ENCODE measurements at regions not wholly inside any gene's neighbourhood (a gene's known extent, or its start where the extent isn't known, plus 50 kb on each side); places are given as distances from the start of the nearest gene placed in this dataset.

DNA sequence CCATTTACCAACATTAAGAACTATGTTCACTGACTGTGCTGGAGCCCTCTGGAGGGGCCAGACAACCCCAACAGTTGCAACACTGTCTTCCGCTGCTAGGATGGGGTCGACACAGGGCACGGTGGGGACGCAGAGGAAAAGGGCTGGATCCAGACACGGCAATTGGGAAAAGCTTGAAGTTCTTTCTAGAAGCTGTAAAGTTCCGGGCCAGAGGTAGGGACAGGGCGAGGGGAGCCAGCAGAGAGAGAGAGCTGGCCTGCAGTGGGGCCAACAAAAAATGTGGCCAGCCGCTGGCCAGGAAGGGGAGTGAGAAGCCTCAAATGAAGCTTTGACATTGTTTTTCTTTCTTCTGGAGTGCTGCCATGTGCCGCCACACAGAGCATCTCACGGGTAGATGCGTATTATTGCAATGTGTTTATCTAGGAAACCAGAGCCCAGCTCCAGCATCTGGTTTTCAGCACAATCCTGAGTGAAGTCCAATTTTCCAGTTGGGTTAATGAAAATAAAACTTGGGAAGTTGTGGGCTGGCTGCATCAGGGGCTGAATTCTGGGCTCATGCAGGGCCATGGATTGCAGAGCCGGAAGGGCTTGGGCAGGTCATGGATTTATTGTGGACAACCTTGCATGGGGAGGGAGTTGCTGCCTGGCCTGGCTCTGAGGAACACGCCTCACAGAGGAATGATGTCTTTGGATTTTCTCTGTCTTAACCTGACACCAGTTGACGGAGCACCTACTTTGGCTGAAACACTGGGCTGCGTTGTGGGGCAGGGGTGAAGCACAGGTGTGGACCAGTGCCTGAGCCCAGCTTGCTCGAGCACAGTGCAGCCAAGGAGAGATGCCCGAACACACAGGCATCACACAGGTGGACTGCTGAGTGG, 67.6 kb upstream of the AMPD3 start:
- DNase-seq (ENCODE audit: low read depth in 2 of 2) = no peak

DNA sequence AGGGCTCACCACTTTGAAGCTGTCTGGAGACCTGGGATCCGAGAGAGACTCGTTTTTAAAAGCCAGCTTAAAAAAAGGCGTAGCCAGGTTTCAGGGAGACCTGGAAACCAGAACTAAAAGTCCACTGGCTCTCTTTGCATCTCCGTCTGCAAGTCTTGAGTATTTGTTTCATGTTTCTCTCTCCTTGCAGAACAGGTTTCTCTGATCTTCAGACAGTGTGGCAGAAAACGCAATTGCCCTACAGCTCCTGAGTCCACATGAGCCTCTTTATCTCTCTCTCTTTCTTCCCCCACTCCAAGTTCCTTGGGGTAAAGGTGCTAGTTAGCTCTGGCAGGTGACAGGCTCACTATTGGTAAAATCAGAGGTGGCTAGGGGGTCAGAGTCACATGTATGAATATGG, 67.0 kb upstream of the AMPD3 start:
- DNase-seq (ENCODE audit: low read depth in 2 of 2) = no peak

- DNase-seq (ENCODE audit: low read depth in 2 of 2) = no peak
These were observed 66.5 kb upstream of the AMPD3 start for GRCh38 chr11:10388574-10388973.

DNA sequence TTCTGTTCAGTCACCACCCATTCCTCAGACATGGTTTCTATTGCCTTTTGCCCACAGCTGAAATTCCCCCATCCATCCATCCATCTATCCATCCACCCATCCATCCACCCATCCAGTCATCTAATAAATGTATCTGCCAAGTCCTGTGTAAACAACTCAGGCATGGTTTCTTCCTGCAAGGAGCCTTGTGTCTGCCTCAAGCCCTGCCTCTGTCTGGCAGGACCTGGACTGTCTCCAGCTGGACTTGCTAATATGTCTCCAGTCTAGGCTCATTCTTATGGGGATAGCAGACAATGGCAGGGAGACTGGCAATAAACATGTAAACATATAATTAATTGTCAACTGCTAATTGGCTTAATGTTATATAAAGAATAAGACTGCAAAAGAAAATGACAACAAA, 64.7 kb upstream of the AMPD3 start:
- no peak for DNase-seq (ENCODE audit: low read depth in 2 of 2)

- no peak for DNase-seq (ENCODE audit: low read depth in 2 of 2)
These were observed 62.7 kb upstream of the AMPD3 start for GRCh38 chr11:10392095-10393079.

DNA sequence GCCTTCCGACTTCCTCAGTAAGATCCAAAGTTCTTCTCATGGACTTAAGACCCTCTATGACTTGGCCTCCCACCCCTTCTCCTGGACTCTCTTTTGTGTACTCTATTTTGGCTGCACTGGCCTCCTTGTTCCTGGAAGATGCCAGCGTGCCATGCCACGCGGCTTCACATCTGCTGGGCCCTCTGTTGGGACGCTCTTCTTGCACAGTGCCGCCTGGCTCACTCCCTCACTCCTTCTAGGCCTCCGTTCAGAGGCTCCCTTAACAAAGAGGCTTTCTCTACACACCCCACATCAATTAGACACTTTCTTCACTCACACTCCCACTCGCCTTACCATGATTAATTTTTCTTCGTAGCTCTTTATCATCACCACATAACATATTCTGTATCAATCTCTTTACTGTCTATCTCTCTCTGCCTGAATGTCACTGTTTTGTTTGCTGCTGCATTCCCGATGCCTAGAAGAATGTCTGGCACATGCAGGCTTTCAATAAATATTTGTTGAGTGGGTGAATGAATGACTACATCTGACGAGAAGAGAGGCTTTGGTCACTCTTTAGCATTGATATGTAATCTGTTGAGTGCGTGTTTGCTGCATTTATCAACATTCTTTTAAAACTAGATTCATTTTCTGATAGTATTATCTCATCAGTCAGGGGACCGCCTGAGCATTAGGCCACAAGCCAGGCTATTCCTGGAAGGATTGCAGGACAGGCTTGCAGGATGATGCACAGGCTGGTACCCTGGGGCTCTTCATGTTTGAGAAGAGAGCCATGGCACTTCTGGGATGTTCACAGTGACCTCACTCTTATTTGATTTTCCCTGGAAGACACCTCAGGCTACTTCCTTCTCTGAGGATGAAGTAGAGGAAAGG, 60.6 kb upstream of the AMPD3 start:
- no peak for DNase-seq (ENCODE audit: low read depth in 2 of 2)

GRCh38 chr11:10395166-10395897, 59.7 kb upstream of the AMPD3 start:
- no peak for DNase-seq (ENCODE audit: low read depth in 2 of 2)

- no peak for DNase-seq (ENCODE audit: low read depth in 2 of 2)
These were observed 58.3 kb upstream of the AMPD3 start for GRCh38 chr11:10396771-10397170.

GRCh38 chr11:10397226-10397987, 57.7 kb upstream of the AMPD3 start:
- no peak for DNase-seq (ENCODE audit: low read depth in 2 of 2)

DNA sequence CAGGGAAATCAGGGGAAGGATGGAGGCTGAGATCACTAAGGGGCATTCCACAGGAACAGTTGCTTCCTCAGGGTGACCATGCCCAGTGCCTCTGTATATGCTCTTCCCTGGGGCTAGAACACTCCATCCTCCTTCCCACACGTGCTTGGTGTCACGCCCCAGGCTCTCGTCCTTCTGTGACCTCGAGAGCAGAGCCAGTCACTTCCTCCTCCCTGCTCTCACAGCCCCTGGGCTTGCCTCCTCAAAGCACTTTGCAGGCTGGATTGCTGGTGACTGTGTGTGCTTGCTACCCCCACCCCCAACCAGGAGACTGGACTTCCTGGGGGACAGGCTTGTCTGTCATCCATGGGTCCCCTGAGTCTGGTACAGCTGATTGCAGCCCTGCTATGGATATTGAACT, 56.5 kb upstream of the AMPD3 start:
- DNase-seq (ENCODE audit: low read depth in 2 of 2) = no peak

- DNase-seq (ENCODE audit: low read depth in 2 of 2) = no peak
These were observed 54.2 kb upstream of the AMPD3 start for GRCh38 chr11:10400856-10401255.

DNA sequence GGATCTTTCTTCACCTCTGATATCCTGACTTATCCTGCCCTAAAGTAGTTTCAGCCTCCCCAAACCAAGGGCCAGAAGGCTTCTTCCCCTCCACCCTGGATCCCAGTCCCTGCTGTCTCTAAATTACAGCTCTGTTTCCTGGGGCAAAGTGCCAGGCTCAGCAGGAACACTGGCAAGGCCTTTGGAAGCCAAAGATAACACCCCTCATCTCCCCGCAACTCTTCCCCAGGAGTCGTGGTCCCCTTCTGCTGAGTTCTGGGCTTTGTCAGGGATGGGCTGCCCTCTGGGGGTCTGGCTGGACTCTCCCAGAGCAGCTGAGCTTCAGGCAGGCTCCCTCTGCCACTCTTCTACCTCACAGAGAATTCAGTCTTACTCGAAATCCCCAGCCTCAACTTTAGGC, 53.8 kb upstream of the AMPD3 start:
- DNase-seq (ENCODE audit: low read depth in 2 of 2) = no peak

- DNase-seq (ENCODE audit: low read depth in 2 of 2) = no peak
These were observed 53.2 kb upstream of the AMPD3 start for GRCh38 chr11:10401696-10402392.

All from activated CD8-positive, alpha-beta memory T cell treated with anti-CD3 and anti-CD28 coated beads for 4 hours (primary cell).